Neutrophil (primary cell): ENCODE measurements at regions not wholly inside any gene's neighbourhood (a gene's known extent, or its start where the extent isn't known, plus 50 kb on each side); places are given as distances from the start of the nearest gene placed in this dataset.

Experiments
- H3K27ac ChIP-seq: fragments of 200-600 bp; sonication (generic); 2 replicates; pipeline ENCODE4 v1.5.1; 2016; ENCODE audit warnings: mild to moderate bottlenecking, moderate library complexity
- H3K27me3 ChIP-seq: fragments of 200-600 bp; sonication (generic); 2 replicates; pipeline ENCODE4 v1.6.0; 2016; ENCODE audit warnings: mild to moderate bottlenecking
- H3K36me3 ChIP-seq: fragments of 200-600 bp; sonication (generic); 2 replicates; pipeline ENCODE4 v1.5.1; 2017
- H3K4me1 ChIP-seq, 2 experiments: fragments of 200-600 bp in 1 of 2; sonication (generic) in 1 of 2; 1 replicate in 1 of 2; 2 replicates in 1 of 2; pipeline versions ENCODE4 v1.5.1 to v1.6.1; 2013 to 2016; ENCODE audit warnings: low read depth in 1 of 2, low read length in 1 of 2, mild to moderate bottlenecking in 1 of 2, moderate library complexity in 1 of 2; ENCODE audit not compliant: control insufficient read depth in 1 of 2, insufficient read depth in 1 of 2
- H3K4me3 ChIP-seq, 2 experiments: fragments of 200-600 bp in 1 of 2; sonication (generic) in 1 of 2; 1 replicate in 1 of 2; 2 replicates in 1 of 2; pipeline ENCODE4 v1.5.1; 2013 to 2016; ENCODE audit warnings: low read depth in 1 of 2, low read length in 1 of 2, mild to moderate bottlenecking in 1 of 2, moderate library complexity in 1 of 2
- H3K9me3 ChIP-seq: fragments of 200-600 bp; sonication (generic); 2 replicates; pipeline ENCODE4 v1.5.1; 2016
- CTCF ChIP-seq: fragments of 200-600 bp; sonication (generic); IDR thresholded peaks from 2 replicates; pipeline ENCODE4 v1.5.1; 2016; ENCODE audit warnings: antibody characterized with exemption

GRCh38 chr12:107467716-107468115, 217.9 kb upstream of the PWP1 start:
- no peak overlapping the region for H3K27ac ChIP-seq
- no peak for TF ChIP-seq CTCF
- no peak overlapping the region for H3K4me3 ChIP-seq
- H3K36me3 ChIP-seq = no peaks in the 10 kb centered on the region
- no peaks in the 10 kb centered on the region for H3K27me3 ChIP-seq
- H3K9me3 ChIP-seq = no peaks in the 10 kb centered on the region
- H3K4me1 ChIP-seq = no peaks in the 10 kb centered on the region

- H3K27me3 ChIP-seq = no peaks in the 10 kb centered on the region
These were observed 217.4 kb upstream of the PWP1 start for GRCh38 chr12:107468182-107468581.

GRCh38 chr12:107469011-107469410, 216.6 kb upstream of the PWP1 start:
- no peaks in the 10 kb centered on the region for H3K36me3 ChIP-seq
- no peaks in the 10 kb centered on the region for H3K27me3 ChIP-seq
- TF ChIP-seq CTCF = no peak
- H3K27ac ChIP-seq = no peak overlapping the region
- H3K9me3 ChIP-seq = no peaks in the 10 kb centered on the region
- H3K4me3 ChIP-seq = no peak overlapping the region
- H3K4me1 ChIP-seq = no peaks in the 10 kb centered on the region

More at GRCh38 chr12:107468182-107468581, 217.4 kb upstream of the PWP1 start:
- H3K27ac ChIP-seq = no peak overlapping the region
- no peaks in the 10 kb centered on the region for H3K9me3 ChIP-seq
- H3K36me3 ChIP-seq = no peaks in the 10 kb centered on the region
- no peaks in the 10 kb centered on the region for H3K4me1 ChIP-seq
- H3K4me3 ChIP-seq = no peak overlapping the region
- TF ChIP-seq CTCF = no peak

- Histone ChIP-seq H3K4me3 (no peak overlapping the region), H3K36me3 (no peaks in the 10 kb centered on the region), H3K27ac (no peak overlapping the region), H3K9me3 (no peaks in the 10 kb centered on the region), H3K27me3 (no peaks in the 10 kb centered on the region), H3K4me1 (no peaks in the 10 kb centered on the region)
- no peak for TF ChIP-seq CTCF
These were observed 215.0 kb upstream of the PWP1 start for GRCh38 chr12:107470645-107471044.

GRCh38 chr12:107472308-107472707, 213.3 kb upstream of the PWP1 start:
- TF ChIP-seq CTCF = no peak
- Histone ChIP-seq H3K27ac (no peak overlapping the region), H3K9me3 (no peaks in the 10 kb centered on the region), H3K4me3 (no peak overlapping the region), H3K27me3 (no peaks in the 10 kb centered on the region), H3K36me3 (no peaks in the 10 kb centered on the region), H3K4me1 (no peaks in the 10 kb centered on the region)

- Histone ChIP-seq H3K27me3 (no peaks in the 10 kb centered on the region), H3K36me3 (no peaks in the 10 kb centered on the region), H3K4me3 (no peak overlapping the region), H3K27ac (no peak overlapping the region), H3K9me3 (no peaks in the 10 kb centered on the region), H3K4me1 (no peaks in the 10 kb centered on the region)
- TF ChIP-seq CTCF = no peak
These were observed 211.5 kb upstream of the PWP1 start for GRCh38 chr12:107474099-107474498.
